ENCODE measurements at regions not wholly inside any gene's neighbourhood (a gene's known extent, or its start where the extent isn't known, plus 50 kb on each side); places are given as distances from the start of the nearest gene placed in this dataset.

- Histone ChIP-seq H3K36me3 (no peaks in the 10 kb centered on the region), H3K4me3 (no peak overlapping the region), H3K9me3 (no peaks in the 10 kb centered on the region), H3K27ac (replicated peaks in 1 of 4) (no peak overlapping the region), H3K27me3 (no peaks in the 10 kb centered on the region), H3K4me1 (no peaks in the 10 kb centered on the region)
- intact Hi-C loops (cut with DNase I), result no loop called here
- TF ChIP-seq POLR2AphosphoS5 (IDR thresholded peaks at IDR 0.05) (no peak), CTCF (IDR thresholded peaks at IDR 0.05) (no peak), EP300 (IDR thresholded peaks at IDR 0.05) (no peak), POLR2A (IDR thresholded peaks at IDR 0.05; ENCODE audit: low read depth) (no peak)
- no peak for DNase-seq (ENCODE audit: extremely low spot score)
These were observed 167.9 kb downstream of the FSCB start for GRCh38 chr14:44339231-44339630.

DNA sequence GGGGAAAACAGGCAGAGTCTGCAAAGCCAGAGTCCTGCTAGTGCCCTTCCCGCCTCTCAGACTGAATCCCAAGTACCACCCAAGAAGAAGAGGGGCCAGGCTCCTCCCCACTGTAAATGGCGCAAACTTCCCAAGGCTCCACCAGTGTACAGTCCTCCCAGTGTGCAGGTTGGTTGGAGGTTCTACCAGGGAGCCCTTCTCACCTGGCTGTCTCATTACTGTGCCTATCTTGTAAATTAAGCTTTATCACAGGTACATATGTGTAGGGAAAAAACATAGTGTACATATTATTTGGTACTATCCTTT is 189.7 kb downstream of the FSCB start:
- no peak for DNase-seq (ENCODE audit: extremely low spot score)
- no peak overlapping the region for H3K4me3 ChIP-seq
- H3K9me3 ChIP-seq, result no peaks in the 10 kb centered on the region
- no peak overlapping the region for H3K27ac ChIP-seq (replicated peaks in 1 of 4)
- H3K27me3 ChIP-seq, result no peaks in the 10 kb centered on the region
- H3K4me1 ChIP-seq, result no peaks in the 10 kb centered on the region
- intact Hi-C loops (cut with DNase I), result no loop called here
- no peaks in the 10 kb centered on the region for H3K36me3 ChIP-seq
- 85% methylated on average over 2 of the region's 2 CpGs for WGBS
- no peak for TF ChIP-seq POLR2A (IDR thresholded peaks at IDR 0.05; ENCODE audit: low read depth)
- TF ChIP-seq EP300 (IDR thresholded peaks at IDR 0.05), result no peak
- no peak for TF ChIP-seq POLR2AphosphoS5 (IDR thresholded peaks at IDR 0.05)
- TF ChIP-seq CTCF (IDR thresholded peaks at IDR 0.05), result no peak

- DNase-seq (ENCODE audit: extremely low spot score), result no peak
- Histone ChIP-seq H3K36me3 (no peaks in the 10 kb centered on the region), H3K4me3 (no peak overlapping the region), H3K27ac (replicated peaks in 1 of 4) (no peak overlapping the region), H3K4me1 (no peaks in the 10 kb centered on the region), H3K27me3 (no peaks in the 10 kb centered on the region), H3K9me3 (no peaks in the 10 kb centered on the region)
- TF ChIP-seq POLR2A (IDR thresholded peaks at IDR 0.05; ENCODE audit: low read depth), result no peak
- TF ChIP-seq POLR2AphosphoS5 (IDR thresholded peaks at IDR 0.05), result no peak
- TF ChIP-seq CTCF (IDR thresholded peaks at IDR 0.05), result no peak
- no peak for TF ChIP-seq EP300 (IDR thresholded peaks at IDR 0.05)
- 68% methylated on average over 7 of the region's 7 CpGs for WGBS
- intact Hi-C loops (cut with DNase I), result no loop called here
These were observed 190.2 kb downstream of the FSCB start for GRCh38 chr14:44316647-44317440.

DNA sequence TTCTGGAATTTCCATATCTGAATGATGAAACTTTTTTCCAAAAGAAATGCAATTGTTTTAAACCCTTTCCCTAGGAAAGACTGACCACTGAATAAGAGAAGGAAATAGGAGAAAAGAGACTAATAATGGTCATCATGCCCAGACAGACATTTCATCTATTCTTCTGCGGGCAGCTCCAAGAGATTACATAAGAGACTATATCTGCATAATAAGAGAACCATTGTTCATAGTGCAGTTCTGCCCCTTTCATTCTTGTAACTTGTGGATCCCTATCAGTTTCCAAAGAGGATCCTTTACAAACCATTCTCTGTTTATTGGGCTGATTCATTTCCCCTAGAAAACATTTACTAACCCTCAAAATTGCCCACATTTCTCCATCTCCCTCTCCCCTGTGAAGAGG is 197.8 kb downstream of the FSCB start:
- H3K27ac ChIP-seq (replicated peaks in 1 of 4), result no peak overlapping the region
- no peak for DNase-seq (ENCODE audit: extremely low spot score)
- no peaks in the 10 kb centered on the region for H3K36me3 ChIP-seq
- intact Hi-C loops (cut with DNase I), result no loop called here
- peaks cover 0 to 5% (median 0%) of the 10 kb centered on the region in 4 donors for H3K9me3 ChIP-seq
- 89% methylated on average over 1 of the region's 1 CpG for WGBS
- no peak overlapping the region for H3K4me3 ChIP-seq
- TF ChIP-seq EP300 (IDR thresholded peaks at IDR 0.05), result no peak
- no peak for TF ChIP-seq CTCF (IDR thresholded peaks at IDR 0.05)
- no peaks in the 10 kb centered on the region for H3K4me1 ChIP-seq
- H3K27me3 ChIP-seq, result no peaks in the 10 kb centered on the region

DNA sequence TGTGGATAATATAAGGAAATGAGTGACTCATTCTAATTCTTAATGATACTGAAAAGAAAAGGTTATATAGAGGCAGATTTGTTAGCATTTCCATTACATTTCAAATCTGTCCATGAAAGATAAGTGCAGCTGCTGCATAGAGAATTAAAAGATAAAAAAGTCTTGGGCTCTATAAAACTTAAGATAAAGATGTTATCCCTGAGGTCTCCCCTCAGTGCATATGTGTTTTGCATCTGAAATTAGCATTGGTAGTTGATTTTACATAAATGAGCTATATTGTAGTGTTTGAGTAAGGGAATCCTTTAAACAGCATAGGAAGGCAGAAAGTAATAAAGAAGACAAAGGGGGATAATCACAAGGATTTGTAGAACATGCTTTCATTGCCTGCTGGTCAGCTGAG is 206.2 kb downstream of the FSCB start:
- intact Hi-C loops (cut with DNase I), result no loop called here
- H3K9me3 ChIP-seq, result peaks cover 0 to 9% (median 3%) of the 10 kb centered on the region in 4 donors
- no peak for DNase-seq (ENCODE audit: extremely low spot score)
- H3K36me3 ChIP-seq, result no peaks in the 10 kb centered on the region
- no peak overlapping the region for H3K27ac ChIP-seq (replicated peaks in 1 of 4)
- no peak for TF ChIP-seq POLR2AphosphoS5 (IDR thresholded peaks at IDR 0.05)
- no peak for TF ChIP-seq EP300 (IDR thresholded peaks at IDR 0.05)
- no peak for TF ChIP-seq POLR2A (IDR thresholded peaks at IDR 0.05; ENCODE audit: low read depth)
- TF ChIP-seq CTCF (IDR thresholded peaks at IDR 0.05), result no peak
- H3K4me3 ChIP-seq, result no peak overlapping the region
- no peaks in the 10 kb centered on the region for H3K4me1 ChIP-seq
- no peaks in the 10 kb centered on the region for H3K27me3 ChIP-seq
